ENCODE measurements at regions not wholly inside any gene's neighbourhood (a gene's known extent, or its start where the extent isn't known, plus 50 kb on each side); places are given as distances from the start of the nearest gene placed in this dataset.

DNA sequence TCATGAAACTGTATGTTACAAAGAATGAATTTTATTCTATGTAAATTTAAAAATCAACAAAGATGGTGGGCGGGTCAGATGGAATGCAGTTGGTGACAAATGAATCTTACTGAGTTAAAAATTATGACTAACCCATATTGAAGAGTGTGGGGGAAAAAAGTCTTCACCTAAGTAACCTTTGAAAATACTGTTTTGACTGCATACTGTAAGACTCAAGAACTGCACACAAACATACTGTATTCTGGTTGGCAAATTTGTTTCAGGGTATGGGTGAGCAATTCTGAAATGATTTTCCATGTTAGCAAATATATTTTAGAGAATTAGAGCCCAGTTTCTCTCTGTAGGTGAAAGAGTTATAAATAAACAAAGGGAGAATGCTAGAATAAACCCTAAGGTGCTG lies 153.7 kb upstream of the KCNJ18 start:
- Histone ChIP-seq H3K23me2 (ENCODE audit: insufficient read length, low read depth, low read length, poor library complexity, severe bottlenecking) (no peaks in the 10 kb centered on the region), H3T11ph (ENCODE audit: low read length) (no peak overlapping the region), H3K79me1 (ENCODE audit: insufficient read depth, low read depth, low read length, poor library complexity, severe bottlenecking) (no peaks in the 10 kb centered on the region), H3K4me1 (ENCODE audit: insufficient read depth, low read length) (no peaks in the 10 kb centered on the region), H3K18ac (ENCODE audit: insufficient read length, low read depth, low read length) (no peak overlapping the region), H3K4me2 (ENCODE audit: insufficient read depth, insufficient read length, low read length) (no peak overlapping the region), H4K91ac (ENCODE audit: insufficient read length, low read depth, low read length) (no peak overlapping the region), H4K5ac (ENCODE audit: insufficient read length, low read depth, low read length) (no peak overlapping the region), H3K23ac (ENCODE audit: insufficient read length, low read depth, low read length) (no peak overlapping the region), H2AK5ac (ENCODE audit: insufficient read length, low read length) (no peak overlapping the region), H2BK12ac (ENCODE audit: insufficient read length, low read depth, low read length) (no peak overlapping the region), H2BK5ac (ENCODE audit: insufficient read length, low read length) (no peak overlapping the region), H3K79me2 (ENCODE audit: insufficient read depth, low read length) (no peaks in the 10 kb centered on the region), H2BK15ac (ENCODE audit: low read depth, low read length) (no peak overlapping the region), H3K9me3 (ENCODE audit: control insufficient read depth, low read depth, low read length) (peaks cover 13% of the 10 kb centered on the region), H4K8ac (replicated peaks; ENCODE audit: insufficient read length, low read depth, low read length) (no peak overlapping the region), H3K9ac (ENCODE audit: extremely low read depth, insufficient read length, low read length) (no peak overlapping the region), H2BK120ac (ENCODE audit: low read depth, low read length, poor library complexity, severe bottlenecking) (no peak overlapping the region), H3K27ac (ENCODE audit: insufficient read length, low read depth, low read length) (no peak overlapping the region), H3K14ac (ENCODE audit: insufficient read depth, low read length) (no peak overlapping the region), H3K56ac (ENCODE audit: insufficient read length, low read depth, low read length) (no peak overlapping the region), H2AFZ (ENCODE audit: low read length) (no peak overlapping the region), H4K20me1 (ENCODE audit: control insufficient read depth, insufficient read depth, insufficient read length) (no peaks in the 10 kb centered on the region), H2BK20ac (ENCODE audit: low read depth, low read length, poor library complexity, severe bottlenecking) (no peak overlapping the region), H3K27me3 (ENCODE audit: insufficient read depth, low read length) (no peaks in the 10 kb centered on the region), H3K4ac (ENCODE audit: low read depth, low read length) (no peak overlapping the region)
- no CpG with 5 or more reads among the region's 1 CpG for WGBS (ENCODE audit: extremely low coverage, insufficient read length, low lambda C conversion rate)
- TF ChIP-seq, protein P1, sequence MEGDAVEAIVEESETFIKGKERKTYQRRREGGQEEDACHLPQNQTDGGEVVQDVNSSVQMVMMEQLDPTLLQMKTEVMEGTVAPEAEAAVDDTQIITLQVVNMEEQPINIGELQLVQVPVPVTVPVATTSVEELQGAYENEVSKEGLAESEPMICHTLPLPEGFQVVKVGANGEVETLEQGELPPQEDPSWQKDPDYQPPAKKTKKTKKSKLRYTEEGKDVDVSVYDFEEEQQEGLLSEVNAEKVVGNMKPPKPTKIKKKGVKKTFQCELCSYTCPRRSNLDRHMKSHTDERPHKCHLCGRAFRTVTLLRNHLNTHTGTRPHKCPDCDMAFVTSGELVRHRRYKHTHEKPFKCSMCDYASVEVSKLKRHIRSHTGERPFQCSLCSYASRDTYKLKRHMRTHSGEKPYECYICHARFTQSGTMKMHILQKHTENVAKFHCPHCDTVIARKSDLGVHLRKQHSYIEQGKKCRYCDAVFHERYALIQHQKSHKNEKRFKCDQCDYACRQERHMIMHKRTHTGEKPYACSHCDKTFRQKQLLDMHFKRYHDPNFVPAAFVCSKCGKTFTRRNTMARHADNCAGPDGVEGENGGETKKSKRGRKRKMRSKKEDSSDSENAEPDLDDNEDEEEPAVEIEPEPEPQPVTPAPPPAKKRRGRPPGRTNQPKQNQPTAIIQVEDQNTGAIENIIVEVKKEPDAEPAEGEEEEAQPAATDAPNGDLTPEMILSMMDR (conservative IDR thresholded peaks at IDR 0.05) = no peak
- peaks cover 37 to 50% of the 10 kb centered on the region in 2 experiments for H3K9me3 Mint-ChIP-seq
- no peaks in the 10 kb centered on the region; a peak in 1 of 4 replicates for H3K4me1 Mint-ChIP-seq
- H3K27me3 Mint-ChIP-seq (ENCODE audit: low read depth) = no peaks in the 10 kb centered on the region
- H3K4me3 Mint-ChIP-seq = no peak overlapping the region
- peaks cover 15 to 28% (median 19%) of the 10 kb centered on the region in 3 experiments; a peak in 6 of 7 replicates for H3K36me3 Mint-ChIP-seq (ENCODE audit: insufficient read depth in 1 of 3, low read depth in 3 of 3)
- no peak for DNase-seq
- H3K27ac Mint-ChIP-seq = no peak overlapping the region

All from H9 (cell line).